Caco-2 (cell line): ENCODE measurements at regions not wholly inside any gene's neighbourhood (a gene's known extent, or its start where the extent isn't known, plus 50 kb on each side); places are given as distances from the start of the nearest gene placed in this dataset.
A peak's percentile ranks its signal among the peaks of the same experiment; 100 is the strongest.

Experiments
- BruUV-seq: library from RNA; stranded (reverse); fragments of 400-500 nt; replicated peaks from 2 replicates; lab custom pipeline; 2021; lab: Mats Ljungman, UMichigan
- CTCF ChIA-PET: fragments of 300-600 bp; sonication (Branson Sonifier 250); formaldehyde crosslinking; loops from one replicate; lab custom pipeline; 2022; ENCODE audit warnings: antibody characterized with exemption; lab: Charles Lee
- POLR2A ChIA-PET: fragments of 300-600 bp; sonication (Branson Sonifier 250); formaldehyde crosslinking; loops from one replicate; lab custom pipeline; 2022; ENCODE audit warnings: antibody characterized with exemption; lab: Charles Lee
- DNase-seq, 2 experiments: peaks; one replicate each; pipeline versions ENCODE4 v3.0.0 to v3.0.0-alpha.2; 2020 to 2022
- H3K27me3 ChIP-seq: replicated peaks from 2 replicates; pipeline ENCODE4 v1.6.0; 2011; ENCODE audit warnings: low read length; ENCODE audit not compliant: control insufficient read depth, insufficient read depth
- H3K36me3 ChIP-seq: 2 replicates; pipeline ENCODE4 v1.5.1; 2011; ENCODE audit warnings: low read length; ENCODE audit not compliant: control insufficient read depth, insufficient read depth
- H3K4me1 ChIP-seq: fragments of 250-450 bp; sonication (Bioruptor Pico); 2 replicates; pipeline ENCODE4 v1.5.1; 2020; ENCODE audit warnings: mild to moderate bottlenecking
- H3K4me3 ChIP-seq: 2 replicates; pipeline ENCODE4 v1.5.1; 2011; ENCODE audit warnings: low read depth, mild to moderate bottlenecking, control low read depth, low read length
- H3K9me3 ChIP-seq: fragments of 250-450 bp; sonication (Bioruptor Pico); 2 replicates; pipeline ENCODE4 v1.5.1; 2020; ENCODE audit warnings: mild to moderate bottlenecking, moderate library complexity
- H3K27ac Mint-ChIP-seq: one replicate; pipeline ENCODE4 v1.8.0; 2022; ENCODE audit warnings: mixed read lengths; ENCODE audit not compliant: unreplicated experiment
- H3K27me3 Mint-ChIP-seq: one replicate; pipeline ENCODE4 v1.8.0; 2022; ENCODE audit warnings: mixed read lengths; ENCODE audit not compliant: insufficient read depth, unreplicated experiment
- H3K36me3 Mint-ChIP-seq: one replicate; pipeline ENCODE4 v1.8.0; 2022; ENCODE audit warnings: mild to moderate bottlenecking, mixed read lengths; ENCODE audit not compliant: insufficient read depth, unreplicated experiment
- H3K4me1 Mint-ChIP-seq: one replicate; pipeline ENCODE4 v1.8.0; 2022; ENCODE audit warnings: low read depth, mixed read lengths; ENCODE audit not compliant: unreplicated experiment
- H3K4me3 Mint-ChIP-seq: one replicate; pipeline ENCODE4 v1.8.0; 2022; ENCODE audit warnings: mild to moderate bottlenecking, moderate library complexity, mixed read lengths; ENCODE audit not compliant: unreplicated experiment
- H3K9me3 Mint-ChIP-seq: one replicate; pipeline ENCODE4 v1.8.0; 2022; ENCODE audit warnings: mixed read lengths; ENCODE audit not compliant: unreplicated experiment
- intact Hi-C: fragments of 100-400 bp; cut with micrococcal nuclease; formaldehyde crosslinking; loops from one replicate; pipeline ENCODE4 v1.10.0; 2022; ENCODE audit not compliant: unreplicated experiment
- TF ChIP-seq, protein P1 (sequence below), 2 experiments: fragments of 200-600 bp in 1 of 2; IDR thresholded peaks; 1 replicate in 1 of 2; 2 replicates in 1 of 2; pipeline versions ENCODE4 v1.5.1 to v1.8.0; 2011 to 2022; ENCODE audit warnings: antibody characterized with exemption in 1 of 2, control low read depth in 1 of 2, inconsistent platforms in 1 of 2, low read depth in 1 of 2, low read length in 1 of 2, mild to moderate bottlenecking in 1 of 2, moderate library complexity in 1 of 2; ENCODE audit not compliant: insufficient read depth in 1 of 2, severe bottlenecking in 1 of 2, unreplicated experiment in 1 of 2

DNA sequence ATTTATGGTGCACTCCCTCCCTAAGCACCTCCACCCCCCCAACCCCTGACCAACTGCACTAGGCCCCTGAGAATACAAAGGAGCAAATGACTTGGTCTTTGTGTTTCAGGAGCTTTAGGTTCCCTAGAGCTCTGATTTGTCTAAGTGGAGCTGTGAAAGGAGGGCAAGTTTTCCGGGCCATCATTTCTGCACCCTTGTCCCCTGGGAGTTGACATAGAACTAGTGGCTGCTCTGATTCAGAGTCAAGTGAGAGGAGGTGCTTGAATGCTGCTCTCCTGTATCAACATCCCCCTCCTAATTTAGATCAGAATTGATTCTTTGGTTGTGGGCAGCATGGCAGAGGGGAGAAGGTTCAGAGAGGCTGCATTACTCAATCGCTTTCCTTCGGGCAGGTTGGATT lies 391.6 kb downstream of the KCNRG start:
- Histone ChIP-seq H3K27me3 (no peaks in the 10 kb centered on the region), H3K4me1 (peaks cover 18% of the 10 kb centered on the region), H3K9me3 (no peaks in the 10 kb centered on the region), H3K36me3 (no peaks in the 10 kb centered on the region), H3K4me3 (no peak overlapping the region)
- no peak for DNase-seq
- Mint-ChIP-seq H3K9me3 (peaks cover 7% of the 10 kb centered on the region), H3K36me3 (no peaks in the 10 kb centered on the region), H3K27ac (peak overlapping the region; percentile 24), H3K4me3 (no peak overlapping the region), H3K27me3 (no peaks in the 10 kb centered on the region), H3K4me1 (peaks cover 16% of the 10 kb centered on the region)
- intact Hi-C loops: no loop called here
- TF ChIP-seq, protein P1, sequence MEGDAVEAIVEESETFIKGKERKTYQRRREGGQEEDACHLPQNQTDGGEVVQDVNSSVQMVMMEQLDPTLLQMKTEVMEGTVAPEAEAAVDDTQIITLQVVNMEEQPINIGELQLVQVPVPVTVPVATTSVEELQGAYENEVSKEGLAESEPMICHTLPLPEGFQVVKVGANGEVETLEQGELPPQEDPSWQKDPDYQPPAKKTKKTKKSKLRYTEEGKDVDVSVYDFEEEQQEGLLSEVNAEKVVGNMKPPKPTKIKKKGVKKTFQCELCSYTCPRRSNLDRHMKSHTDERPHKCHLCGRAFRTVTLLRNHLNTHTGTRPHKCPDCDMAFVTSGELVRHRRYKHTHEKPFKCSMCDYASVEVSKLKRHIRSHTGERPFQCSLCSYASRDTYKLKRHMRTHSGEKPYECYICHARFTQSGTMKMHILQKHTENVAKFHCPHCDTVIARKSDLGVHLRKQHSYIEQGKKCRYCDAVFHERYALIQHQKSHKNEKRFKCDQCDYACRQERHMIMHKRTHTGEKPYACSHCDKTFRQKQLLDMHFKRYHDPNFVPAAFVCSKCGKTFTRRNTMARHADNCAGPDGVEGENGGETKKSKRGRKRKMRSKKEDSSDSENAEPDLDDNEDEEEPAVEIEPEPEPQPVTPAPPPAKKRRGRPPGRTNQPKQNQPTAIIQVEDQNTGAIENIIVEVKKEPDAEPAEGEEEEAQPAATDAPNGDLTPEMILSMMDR (IDR thresholded peaks at IDR 0.05; ENCODE audit: insufficient read depth in 1 of 2, low read depth in 1 of 2, low read length in 1 of 2, severe bottlenecking in 1 of 2, unreplicated experiment in 1 of 2): no peak
- BruUV-seq: no TSS peak
- CTCF ChIA-PET: no interaction called here
- POLR2A ChIA-PET: no interaction called here

DNA sequence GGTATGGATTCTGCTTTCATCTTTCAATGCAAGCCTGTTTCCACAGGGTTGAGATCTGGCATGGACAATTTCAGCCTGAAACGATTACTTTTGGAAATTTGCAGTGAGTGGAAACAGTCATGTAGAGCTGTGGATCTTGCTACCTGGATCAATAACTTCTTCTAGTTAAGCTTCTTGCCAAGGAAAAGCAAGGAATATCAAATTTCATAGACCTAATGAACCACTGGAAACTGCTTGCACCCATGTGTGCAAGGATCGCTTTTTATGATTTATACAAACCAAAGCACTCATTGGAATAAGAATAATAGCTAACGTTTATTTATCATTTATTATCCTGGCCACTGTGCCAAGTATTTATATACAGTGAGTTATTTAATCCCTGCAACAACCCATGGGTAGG lies 392.8 kb downstream of the KCNRG start:
- H3K4me3 ChIP-seq: no peak overlapping the region
- no peaks in the 10 kb centered on the region for H3K36me3 ChIP-seq
- peaks cover 28% of the 10 kb centered on the region for H3K4me1 ChIP-seq
- intact Hi-C loops: no loop called here
- no peaks in the 10 kb centered on the region for H3K27me3 ChIP-seq
- CTCF ChIA-PET: no interaction called here
- no peaks in the 10 kb centered on the region for H3K9me3 Mint-ChIP-seq
- H3K9me3 ChIP-seq: no peaks in the 10 kb centered on the region
- no peak for DNase-seq
- H3K27me3 Mint-ChIP-seq: no peaks in the 10 kb centered on the region
- BruUV-seq: no TSS peak
- no peak overlapping the region for H3K4me3 Mint-ChIP-seq
- H3K4me1 Mint-ChIP-seq: peaks cover 17% of the 10 kb centered on the region
- no peaks in the 10 kb centered on the region for H3K36me3 Mint-ChIP-seq
- TF ChIP-seq, protein P1 (IDR thresholded peaks at IDR 0.05; ENCODE audit: insufficient read depth in 1 of 2, low read depth in 1 of 2, low read length in 1 of 2, severe bottlenecking in 1 of 2, unreplicated experiment in 1 of 2): no peak
- no peak overlapping the region for H3K27ac Mint-ChIP-seq
- POLR2A ChIA-PET: no interaction called here

DNA sequence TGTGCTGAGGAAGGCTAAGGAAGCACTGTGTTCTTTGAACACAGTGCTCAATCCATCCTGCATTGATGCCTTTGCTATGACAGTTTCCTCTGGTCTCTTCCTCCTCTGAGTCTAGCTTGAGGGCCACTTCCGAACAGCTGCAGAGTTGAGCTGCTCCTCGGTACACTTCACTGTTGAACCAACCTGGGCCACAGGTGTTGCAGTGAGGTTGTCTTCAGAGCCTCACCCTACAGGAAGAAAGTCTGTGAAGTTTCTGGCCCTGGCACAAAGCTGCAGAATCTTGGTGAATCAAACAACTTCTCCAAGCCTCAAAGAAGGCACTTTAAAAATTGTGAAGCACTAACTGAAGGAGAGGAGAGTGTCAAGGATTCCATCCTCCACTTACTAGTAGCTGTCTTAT lies 394.0 kb downstream of the KCNRG start:
- H3K4me3 Mint-ChIP-seq: no peak overlapping the region
- no peak for DNase-seq
- H3K9me3 Mint-ChIP-seq: peaks cover 2% of the 10 kb centered on the region
- ChIA-PET POLR2A (no interaction called here), CTCF (no interaction called here)
- H3K9me3 ChIP-seq: no peaks in the 10 kb centered on the region
- H3K36me3 Mint-ChIP-seq: peaks cover 6% of the 10 kb centered on the region
- intact Hi-C loops: no loop called here
- no peaks in the 10 kb centered on the region for H3K27me3 Mint-ChIP-seq
- H3K4me1 ChIP-seq: peaks cover 28% of the 10 kb centered on the region
- no peaks in the 10 kb centered on the region for H3K27me3 ChIP-seq
- peaks cover 17% of the 10 kb centered on the region for H3K4me1 Mint-ChIP-seq
- no peak overlapping the region for H3K4me3 ChIP-seq
- BruUV-seq: no TSS peak
- no peaks in the 10 kb centered on the region for H3K36me3 ChIP-seq
- H3K27ac Mint-ChIP-seq: no peak overlapping the region
- TF ChIP-seq, protein P1 (IDR thresholded peaks at IDR 0.05; ENCODE audit: insufficient read depth in 1 of 2, low read depth in 1 of 2, low read length in 1 of 2, severe bottlenecking in 1 of 2, unreplicated experiment in 1 of 2): no peak
